Lower leg skin (tissue), 3 donors: ENCODE measurements at regions not wholly inside any gene's neighbourhood (a gene's known extent, or its start where the extent isn't known, plus 50 kb on each side); places are given as distances from the start of the nearest gene placed in this dataset.

Experiments used
- CTCF ChIP-seq, 3 donors: fragments of 450-650 bp; IDR thresholded peaks; one replicate each; pipeline ENCODE4 v1.5.1; 2016; ENCODE audit warnings: antibody characterized with exemption in 3 of 3, mild to moderate bottlenecking in 3 of 3, moderate library complexity in 2 of 3
- POLR2A ChIP-seq, 2 donors: fragments of 450-650 bp; IDR thresholded peaks; one replicate each; pipeline ENCODE4 v1.6.1; 2016 to 2017; ENCODE audit warnings: antibody characterized with exemption in 2 of 2, mild to moderate bottlenecking in 1 of 2, moderate library complexity in 1 of 2

DNA sequence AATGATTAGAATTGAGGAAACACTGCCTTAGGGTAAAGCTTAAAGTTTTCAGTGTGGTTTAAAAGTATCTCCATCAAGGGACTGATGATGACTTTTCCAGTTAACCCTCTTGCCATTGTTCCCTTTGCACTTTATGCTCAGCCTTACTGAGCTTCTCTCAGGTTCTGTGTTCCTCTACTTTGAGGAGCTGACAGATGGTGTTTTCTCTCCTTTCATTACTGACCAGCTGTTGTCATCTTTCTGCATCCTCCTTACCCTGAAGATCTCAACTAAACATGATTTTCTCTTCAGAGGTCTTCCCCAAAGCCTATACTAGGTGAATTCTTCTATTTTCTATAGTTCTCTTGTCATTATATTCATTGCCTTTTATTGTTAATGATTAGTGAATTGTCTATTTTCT, 475.6 kb upstream of the SYNCRIP start:
- TF ChIP-seq POLR2A (IDR thresholded peaks at IDR 0.05) (no peak), CTCF (IDR thresholded peaks at IDR 0.05) (no peak)
